IMR-90 (cell line): ENCODE measurements at regions not wholly inside any gene's neighbourhood (a gene's known extent, or its start where the extent isn't known, plus 50 kb on each side); places are given as distances from the start of the nearest gene placed in this dataset.

ENCODE experiments used
- ATAC-seq: fragments of 200-7000 bp; cut with Tn5 transposase; 2 replicates; pipeline ENCODE4 v1.9.1; 2020; ENCODE audit warnings: low read depth, mild to moderate bottlenecking, moderate library complexity
- BruUV-seq: library from RNA; stranded (reverse); fragments of 400-500 nt; replicated peaks from 2 replicates; lab custom pipeline; 2021; lab: Mats Ljungman, UMichigan
- CTCF ChIA-PET: fragments of 300-600 bp; formaldehyde crosslinking; extraction: SDS; loops from one replicate; lab custom pipeline; 2021; ENCODE audit warnings: antibody characterized with exemption; lab: Yijun Ruan, JAX
- POLR2A ChIA-PET: fragments of 300-600 bp; sonication (Branson Sonifier 250); formaldehyde crosslinking; loops from one replicate; lab custom pipeline; 2022; ENCODE audit warnings: antibody characterized with exemption; ENCODE audit not compliant: unreplicated experiment; lab: Charles Lee
- DNase-seq: peaks from one replicate; pipeline ENCODE4 v3.0.0; 2013
- H2AFZ ChIP-seq: replicated peaks from 2 replicates; pipeline ENCODE3; 2013; ENCODE audit warnings: low read length, mild to moderate bottlenecking; ENCODE audit not compliant: poor library complexity
- H2AK5ac ChIP-seq: 2 replicates; pipeline ENCODE4 v1.6.1; 2013; ENCODE audit warnings: low read depth, low read length, inconsistent platforms
- H2AK9ac ChIP-seq: replicated peaks from 2 replicates; pipeline ENCODE3; 2013; ENCODE audit warnings: mild to moderate bottlenecking, low read depth, low read length, moderate library complexity; ENCODE audit not compliant: poor library complexity
- H2BK120ac ChIP-seq: 2 replicates; pipeline ENCODE4 v1.6.1; 2013; ENCODE audit warnings: low read depth, low read length, inconsistent platforms
- H2BK15ac ChIP-seq: 3 replicates; pipeline ENCODE4 v1.6.1; 2013; ENCODE audit warnings: low read depth, low read length, inconsistent platforms
- H2BK20ac ChIP-seq: 2 replicates; pipeline ENCODE4 v1.6.1; 2013; ENCODE audit warnings: low read depth, mild to moderate bottlenecking, inconsistent platforms, low read length, moderate library complexity
- H2BK5ac ChIP-seq: 2 replicates; pipeline ENCODE4 v1.6.1; 2013; ENCODE audit warnings: mild to moderate bottlenecking, low read depth, low read length, inconsistent platforms; ENCODE audit not compliant: poor library complexity, severe bottlenecking
- H3K14ac ChIP-seq: replicated peaks from 2 replicates; pipeline ENCODE4 v1.6.1; 2013; ENCODE audit warnings: low read depth, low read length, inconsistent platforms
- H3K18ac ChIP-seq: 2 replicates; pipeline ENCODE4 v1.6.1; 2013; ENCODE audit warnings: low read depth, low read length, control low read depth
- H3K23ac ChIP-seq: 2 replicates; pipeline ENCODE4 v1.6.1; 2013; ENCODE audit warnings: low read depth, low read length, inconsistent platforms
- H3K27ac ChIP-seq: 2 replicates; pipeline ENCODE4 v1.5.1; 2013; ENCODE audit warnings: mild to moderate bottlenecking, control low read depth, low read length; ENCODE audit not compliant: insufficient read depth
- H3K27me3 ChIP-seq: 2 replicates; pipeline ENCODE4 v1.6.1; 2013; ENCODE audit warnings: low read length; ENCODE audit not compliant: control insufficient read depth, insufficient read depth
- H3K36me3 ChIP-seq: 2 replicates; pipeline ENCODE4 v1.6.1; 2013; ENCODE audit warnings: low read length, mixed read lengths; ENCODE audit not compliant: control insufficient read depth, insufficient read depth
- H3K4ac ChIP-seq: 2 replicates; pipeline ENCODE4 v1.6.1; 2013; ENCODE audit warnings: low read depth, low read length, inconsistent platforms
- H3K4me1 ChIP-seq: 2 replicates; pipeline ENCODE4 v1.6.1; 2013; ENCODE audit warnings: low read length, mixed read lengths; ENCODE audit not compliant: control insufficient read depth, insufficient read depth
- H3K4me2 ChIP-seq: 2 replicates; pipeline ENCODE4 v1.6.1; 2013; ENCODE audit warnings: low read depth, mild to moderate bottlenecking, control low read depth, low read length, moderate library complexity
- H3K4me3 ChIP-seq: 2 replicates; pipeline ENCODE4 v1.5.1; 2013; ENCODE audit warnings: low read depth, mild to moderate bottlenecking, control low read depth, low read length, moderate library complexity; ENCODE audit not compliant: insufficient read depth
- H3K56ac ChIP-seq: 2 replicates; pipeline ENCODE4 v1.6.1; 2013; ENCODE audit warnings: low read length, inconsistent platforms; ENCODE audit not compliant: insufficient read depth; ENCODE audit errors: extremely low read depth
- H3K79me1 ChIP-seq, 2 experiments: 2 replicates each; pipeline ENCODE4 v1.6.1; 2013; ENCODE audit warnings: low read length in 2 of 2, inconsistent platforms in 1 of 2, low read depth in 1 of 2
- H3K9ac ChIP-seq: 2 replicates; pipeline ENCODE4 v1.6.1; 2013; ENCODE audit warnings: low read depth, low read length, control low read depth
- H3K9me1 ChIP-seq: 2 replicates; pipeline ENCODE4 v1.6.1; 2013; ENCODE audit warnings: low read length, inconsistent platforms; ENCODE audit not compliant: insufficient read depth
- H3K9me3 ChIP-seq: 2 replicates; pipeline ENCODE4 v1.6.1; 2013; ENCODE audit warnings: low read length; ENCODE audit not compliant: control insufficient read depth, insufficient read depth
- H4K20me1 ChIP-seq: 2 replicates; pipeline ENCODE4 v1.6.1; 2013; ENCODE audit warnings: low read length, inconsistent platforms; ENCODE audit not compliant: insufficient read depth
- H4K5ac ChIP-seq: 2 replicates; pipeline ENCODE4 v1.6.1; 2013; ENCODE audit warnings: mild to moderate bottlenecking, low read depth, low read length, control low read depth
- H4K8ac ChIP-seq, 2 experiments: 2 replicates each; pipeline ENCODE4 v1.6.1; 2013; ENCODE audit warnings: low read depth in 2 of 2, low read length in 2 of 2, control low read depth in 1 of 2, inconsistent platforms in 1 of 2
- H4K91ac ChIP-seq: 2 replicates; pipeline ENCODE4 v1.6.1; 2013; ENCODE audit warnings: low read depth, low read length, inconsistent platforms; ENCODE audit not compliant: insufficient read depth
- MXI1 ChIP-seq: IDR thresholded peaks from 2 replicates; pipeline ENCODE4 v1.6.1; 2012; ENCODE audit warnings: low read depth, mild to moderate bottlenecking, low read length, moderate library complexity, borderline replicate concordance
- NFE2L2 ChIP-seq: fragments of 150-350 bp; IDR thresholded peaks from 2 replicates; pipeline ENCODE4 v1.6.1; 2016; ENCODE audit warnings: low read depth, mild to moderate bottlenecking, low read length
- POLR2A ChIP-seq: IDR thresholded peaks from 2 replicates; pipeline ENCODE4 v1.6.1; 2012; ENCODE audit warnings: mild to moderate bottlenecking, low read depth, low read length
- RAD21 ChIP-seq: IDR thresholded peaks from 2 replicates; pipeline ENCODE4 v1.6.1; 2012; ENCODE audit warnings: low read length, improper control_type of control experiment
- SMC3 ChIP-seq: fragments of 150-350 bp; IDR thresholded peaks from 2 replicates; pipeline ENCODE4 v1.6.1; 2016; ENCODE audit warnings: low read depth, mild to moderate bottlenecking, antibody characterized with exemption, low read length, moderate library complexity
- WGBS, 2 experiments: methylation state at CpG; one replicate each; pipeline versions ENCODE4 v1.1.5 to v1.1.7; 2013; ENCODE audit warnings: missing lambda C conversion rate in 2 of 2; ENCODE audit not compliant: insufficient read length in 1 of 2; ENCODE audit errors: extremely low coverage in 2 of 2; 5-methylcytosine and 5-hydroxymethylcytosine counted together
- dilution Hi-C: fragments of 300-500 bp; cut with HindIII; formaldehyde crosslinking; loops from one replicate; pipeline ENCODE4 v1.14.3; 2018; ENCODE audit warnings: low sequenced_read_pairs; ENCODE audit not compliant: unreplicated experiment
- in situ Hi-C: fragments of 300-500 bp; cut with MboI; formaldehyde crosslinking; loops from 3 replicates; pipeline ENCODE4 v1.14.3; 2019; ENCODE audit warnings: low sequenced_read_pairs, inconsistent platforms, mixed read lengths
- intact Hi-C: fragments of 100-400 bp; cut with micrococcal nuclease; formaldehyde crosslinking; loops from 2 replicates; pipeline ENCODE4 v1.10.0; 2022

DNA sequence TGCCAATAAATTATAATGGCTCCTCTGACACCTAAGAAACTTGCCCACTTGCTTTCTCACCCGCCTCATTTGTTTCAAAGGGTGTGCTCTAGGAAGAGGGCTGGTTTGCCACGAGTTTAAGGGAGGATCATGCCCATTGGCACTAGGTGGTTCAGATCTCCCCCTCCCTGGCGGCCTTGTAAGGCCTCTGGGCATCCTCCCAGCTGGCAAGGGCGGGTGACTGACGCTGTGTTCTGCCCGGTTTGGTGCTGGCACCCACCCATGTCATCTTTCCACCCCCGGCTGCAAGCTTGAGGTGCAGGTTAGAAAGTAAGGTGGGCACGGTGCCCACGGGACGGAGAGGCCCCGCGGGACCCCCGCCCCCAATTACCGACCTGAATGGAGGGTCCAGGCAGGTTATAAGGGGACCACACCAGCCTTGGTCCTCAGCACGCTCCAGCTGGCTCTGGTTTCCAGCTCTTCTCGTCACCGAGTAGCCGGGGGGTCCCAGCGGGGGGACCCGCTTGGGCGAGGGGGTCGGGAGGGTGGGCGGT lies 90.4 kb downstream of the PTPRS start:
- Histone ChIP-seq H3K4ac (no peak overlapping the region), H3K9me1 (peaks cover 6% of the 10 kb centered on the region; the same call in 1 of the 2 replicates), H4K8ac (no peak overlapping the region), H3K4me1 (no peaks in the 10 kb centered on the region), H3K9ac (no peak overlapping the region), H2BK15ac (no peak overlapping the region), H3K27ac (no peak overlapping the region), H3K23ac (no peak overlapping the region), H2BK5ac (no peak overlapping the region), H3K14ac (no peak overlapping the region), H2AK9ac (no peak overlapping the region), H2BK120ac (no peak overlapping the region), H2BK20ac (no peak overlapping the region), H3K4me2 (no peak overlapping the region), H3K27me3 (no peaks in the 10 kb centered on the region), H2AK5ac (no peak overlapping the region), H4K91ac (no peak overlapping the region), H3K18ac (no peak overlapping the region), H3K36me3 (peaks cover 29% of the 10 kb centered on the region), H2AFZ (no peak overlapping the region), H3K4me3 (no peak overlapping the region), H3K56ac (no peak overlapping the region), H3K9me3 (peaks cover 11% of the 10 kb centered on the region), H4K20me1 (no peaks in the 10 kb centered on the region), H4K5ac (no peak overlapping the region), H3K79me1 (no peaks in the 10 kb centered on the region; a peak in 1 of 4 replicates)
- BruUV-seq, result no TSS peak
- in situ Hi-C loops (no loop called here), dilution Hi-C loops (no loop called here), intact Hi-C loops (no loop called here)
- POLR2A ChIA-PET, result no interaction called here
- no peak for DNase-seq
- WGBS, 2 experiments, result no CpG with 5 or more reads among the region's 23 CpGs
- ATAC-seq, result no peak
- CTCF ChIA-PET, result no interaction called here
- TF ChIP-seq POLR2A (no peak), RAD21 (no peak), NFE2L2 (no peak), MXI1 (no peak), SMC3 (no peak)
